Pancreas (tissue), 10 donors: ENCODE measurements at regions not wholly inside any gene's neighbourhood (a gene's known extent, or its start where the extent isn't known, plus 50 kb on each side); places are given as distances from the start of the nearest gene placed in this dataset.

ENCODE experiments used
- ATAC-seq, 4 donors: fragments of 200-7000 bp; cut with Tn5 transposase; one replicate each; pipeline versions ENCODE4 v1.8.0 to v1.9.1; 2020; ENCODE audit warnings: mild to moderate bottlenecking in 4 of 4, moderate library complexity in 4 of 4
- DNase-seq, 6 donors: peaks; one replicate each; pipeline ENCODE4 v3.0.0-alpha.2; 2020
- FAIRE-seq: peaks from 2 replicates; lab custom pipeline; 2012; peaks lifted over from hg19 to GRCh38; lab: Jason Lieb, UNC
- H3K27ac ChIP-seq, 4 donors: fragments of 200-600 bp; sonication (generic); 1 replicate in 3 of 4; 2 replicates in 1 of 4; pipeline versions ENCODE4 v1.5.0 to v1.8.0; 2020
- H3K27me3 ChIP-seq, 4 donors: fragments of 200-600 bp; one replicate each; pipeline ENCODE4 v1.8.0; 2021
- H3K36me3 ChIP-seq, 3 donors: fragments of 200-600 bp; sonication (generic) in 1 of 3; one replicate each; pipeline versions ENCODE4 v1.5.0 to v1.8.0; 2020 to 2021
- H3K4me1 ChIP-seq, 3 donors: fragments of 200-600 bp; one replicate each; pipeline ENCODE4 v1.8.0; 2021
- H3K4me3 ChIP-seq, 4 donors: fragments of 200-600 bp; sonication (generic) in 2 of 4; one replicate each; pipeline versions ENCODE4 v1.5.0 to v1.8.0; 2020 to 2021
- H3K9me3 ChIP-seq, 4 donors: fragments of 200-600 bp; one replicate each; pipeline ENCODE4 v1.8.0; 2021
- WGBS, 2 donors: extraction: QIAGEN DNeasy Blood & Tissue Kit; methylation state at CpG; one replicate each; pipeline ENCODE4 v1.1.7; 2013; 5-methylcytosine and 5-hydroxymethylcytosine counted together
- intact Hi-C, 3 donors: fragments of 100-400 bp; cut with DNase I; formaldehyde crosslinking; loops; one replicate each; pipeline versions ENCODE4 v1.11.1 to v1.14.2; 2022
- TF ChIP-seq, protein P1 (sequence below), 4 donors: fragments of 200-600 bp; sonication (generic) in 3 of 4; IDR thresholded peaks; one replicate each; pipeline versions ENCODE4 v1.5.0 to v1.8.0; 2021; ENCODE audit warnings: antibody characterized with exemption in 4 of 4
- donor health status: healthy with polysubstance abuse.
- donor health status: DM: no; HTN: no; CAD: no; lungs with moderate emphysema.
- donor health status: DM: no; HTN: no; CAD: no.
- donor health status: control.
- donor health status: control.
- donor health status: Bipolar disorder and iron deficiency.
- donor health status: DM: yes; HTN: yes; CAD: no.
- donor health status: DM: no; HTN: no; CAD: no.
- donor health status: DM: no; HTN: no; CAD: no.
- donor health status: DM: yes; HTN: yes; CAD: no.

DNA sequence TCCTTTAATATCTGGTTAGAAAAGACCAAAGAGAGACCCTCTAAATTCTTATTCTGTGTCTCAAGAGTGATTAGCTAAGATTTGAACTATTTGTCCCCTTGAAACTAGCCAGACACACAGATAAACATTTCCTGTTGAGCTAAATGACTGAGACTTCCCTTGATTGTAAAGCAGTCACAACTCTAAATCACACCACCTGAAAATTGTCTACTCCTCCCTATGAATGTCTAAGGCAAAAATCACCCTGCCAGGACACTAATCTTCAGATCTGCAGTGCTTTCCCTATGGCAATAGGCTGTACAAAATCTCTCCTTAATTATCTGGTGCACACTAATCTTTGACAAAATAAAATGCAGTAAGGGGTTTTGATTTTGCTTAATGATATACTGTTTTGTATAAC, 200.5 kb upstream of the GULP1 start:
- H3K4me3 ChIP-seq = no peak overlapping the region
- ATAC-seq (no peak), DNase-seq (no peak), FAIRE-seq (no peak)
- H3K4me1 ChIP-seq = no peaks in the 10 kb centered on the region
- TF ChIP-seq, protein P1, sequence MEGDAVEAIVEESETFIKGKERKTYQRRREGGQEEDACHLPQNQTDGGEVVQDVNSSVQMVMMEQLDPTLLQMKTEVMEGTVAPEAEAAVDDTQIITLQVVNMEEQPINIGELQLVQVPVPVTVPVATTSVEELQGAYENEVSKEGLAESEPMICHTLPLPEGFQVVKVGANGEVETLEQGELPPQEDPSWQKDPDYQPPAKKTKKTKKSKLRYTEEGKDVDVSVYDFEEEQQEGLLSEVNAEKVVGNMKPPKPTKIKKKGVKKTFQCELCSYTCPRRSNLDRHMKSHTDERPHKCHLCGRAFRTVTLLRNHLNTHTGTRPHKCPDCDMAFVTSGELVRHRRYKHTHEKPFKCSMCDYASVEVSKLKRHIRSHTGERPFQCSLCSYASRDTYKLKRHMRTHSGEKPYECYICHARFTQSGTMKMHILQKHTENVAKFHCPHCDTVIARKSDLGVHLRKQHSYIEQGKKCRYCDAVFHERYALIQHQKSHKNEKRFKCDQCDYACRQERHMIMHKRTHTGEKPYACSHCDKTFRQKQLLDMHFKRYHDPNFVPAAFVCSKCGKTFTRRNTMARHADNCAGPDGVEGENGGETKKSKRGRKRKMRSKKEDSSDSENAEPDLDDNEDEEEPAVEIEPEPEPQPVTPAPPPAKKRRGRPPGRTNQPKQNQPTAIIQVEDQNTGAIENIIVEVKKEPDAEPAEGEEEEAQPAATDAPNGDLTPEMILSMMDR (IDR thresholded peaks at IDR 0.05) = no peak
- H3K36me3 ChIP-seq = no peaks in the 10 kb centered on the region
- intact Hi-C loops = no loop called here
- no peak overlapping the region for H3K27ac ChIP-seq
- peaks cover 0 to 3% (median 0%) of the 10 kb centered on the region in 4 donors for H3K9me3 ChIP-seq
- no peaks in the 10 kb centered on the region for H3K27me3 ChIP-seq

DNA sequence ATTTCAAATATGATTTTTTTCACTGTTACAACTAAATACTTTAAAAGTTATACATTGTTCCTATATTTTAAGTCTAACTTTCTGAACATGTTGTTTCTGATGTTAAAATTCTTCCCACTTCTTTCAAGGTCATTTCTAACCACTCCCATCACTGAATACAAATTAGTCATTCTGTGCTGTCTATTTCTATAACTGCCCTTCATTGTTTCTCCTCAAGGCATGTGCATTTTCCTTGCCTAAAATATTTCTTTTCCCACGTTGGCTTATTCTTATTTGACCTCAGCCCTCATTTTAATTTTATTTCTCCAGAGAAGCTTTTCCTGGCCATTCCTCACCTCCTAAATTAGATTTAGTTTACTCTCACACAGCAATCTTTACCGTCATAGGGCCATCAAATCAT, 198.9 kb upstream of the GULP1 start:
- WGBS, 2 donors = 65 to 79% methylated on average over 2 of the region's 2 CpGs
- intact Hi-C loops = no loop called here
- H3K36me3 ChIP-seq = no peaks in the 10 kb centered on the region
- TF ChIP-seq, protein P1 (IDR thresholded peaks at IDR 0.05) = no peak
- no peak for ATAC-seq
- DNase-seq = no peak
- H3K4me3 ChIP-seq = no peak overlapping the region
- no peak for FAIRE-seq
- H3K27me3 ChIP-seq = no peaks in the 10 kb centered on the region
- no peaks in the 10 kb centered on the region for H3K4me1 ChIP-seq
- H3K9me3 ChIP-seq = no peaks in the 10 kb centered on the region
- no peak overlapping the region for H3K27ac ChIP-seq

DNA sequence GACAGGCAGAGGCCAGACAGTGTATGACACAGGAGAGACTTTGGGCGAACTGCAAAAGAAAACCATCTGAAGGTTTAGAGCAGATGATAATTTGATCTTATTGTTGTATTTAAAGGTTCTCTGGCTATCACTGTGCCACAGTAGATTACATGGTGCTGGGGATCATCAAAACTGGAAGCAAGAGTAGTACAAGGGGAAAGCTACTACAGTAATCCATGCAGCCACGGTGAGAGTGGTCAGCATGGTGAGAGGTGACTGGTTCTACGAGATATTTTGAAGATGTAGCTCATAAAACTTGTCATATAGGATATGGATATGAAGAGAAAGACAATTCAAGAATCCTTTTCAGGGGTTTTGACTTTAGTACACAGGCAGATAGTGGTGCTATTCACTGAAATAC, 194.8 kb upstream of the GULP1 start:
- no peak overlapping the region for H3K27ac ChIP-seq
- TF ChIP-seq, protein P1 (IDR thresholded peaks at IDR 0.05) = no peak
- 91 to 98% methylated on average over 3 of the region's 3 CpGs for WGBS, 2 donors
- intact Hi-C loops = no loop called here
- ATAC-seq (no peak), FAIRE-seq (no peak), DNase-seq (no peak)
- no peaks in the 10 kb centered on the region for H3K36me3 ChIP-seq
- H3K27me3 ChIP-seq = no peaks in the 10 kb centered on the region
- no peaks in the 10 kb centered on the region for H3K4me1 ChIP-seq
- no peak overlapping the region for H3K4me3 ChIP-seq
- no peaks in the 10 kb centered on the region for H3K9me3 ChIP-seq

DNA sequence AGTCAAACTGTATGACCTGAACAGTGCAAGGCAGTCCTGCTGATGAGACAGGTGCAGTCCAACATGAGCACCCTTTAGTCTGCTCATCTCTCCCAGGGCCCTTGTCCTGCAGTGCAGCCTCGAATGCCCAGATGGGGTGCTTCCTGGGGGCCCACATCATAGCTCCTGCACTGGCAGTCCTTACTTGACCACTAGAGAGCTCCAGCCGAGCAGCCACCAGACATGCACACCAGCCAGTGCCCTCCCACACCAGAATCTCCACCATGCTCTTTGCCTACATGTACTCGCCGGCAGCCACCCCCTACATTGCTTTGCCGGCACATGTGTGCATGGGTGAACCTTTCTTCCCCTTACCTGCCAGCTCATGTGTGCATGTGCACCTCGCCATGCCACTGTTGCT, 188.8 kb upstream of the GULP1 start:
- Histone ChIP-seq H3K27me3 (no peaks in the 10 kb centered on the region), H3K4me1 (no peaks in the 10 kb centered on the region), H3K9me3 (no peaks in the 10 kb centered on the region), H3K4me3 (no peak overlapping the region), H3K27ac (no peak overlapping the region), H3K36me3 (no peaks in the 10 kb centered on the region)
- 76 to 83% methylated on average over 6 of the region's 6 CpGs for WGBS, 2 donors
- intact Hi-C loops = no loop called here
- ATAC-seq (no peak), FAIRE-seq (no peak), DNase-seq (no peak)
- TF ChIP-seq, protein P1 (IDR thresholded peaks at IDR 0.05) = no peak

DNA sequence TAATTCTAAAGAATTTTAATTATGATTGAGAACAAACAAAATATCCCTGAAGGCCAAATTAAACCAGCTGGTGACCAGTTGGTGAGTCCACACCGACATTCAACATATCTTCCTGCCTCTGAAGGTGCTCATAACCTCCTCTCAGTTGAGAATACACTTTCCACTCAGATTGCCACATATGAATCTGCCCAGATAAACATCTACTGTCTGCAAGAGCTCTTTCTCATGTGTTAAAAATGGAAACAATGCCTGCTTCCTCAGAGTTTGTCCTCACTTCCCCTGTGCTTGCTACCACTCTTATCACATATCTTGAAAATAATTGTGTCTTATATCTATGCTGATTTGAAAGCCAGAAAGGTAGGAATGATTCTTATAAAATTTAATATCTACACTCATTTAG, 177.7 kb upstream of the GULP1 start:
- no peaks in the 10 kb centered on the region for H3K27me3 ChIP-seq
- H3K27ac ChIP-seq = no peak overlapping the region
- intact Hi-C loops = no loop called here
- no peak for FAIRE-seq
- no peak for DNase-seq
- TF ChIP-seq, protein P1 (IDR thresholded peaks at IDR 0.05) = no peak
- ATAC-seq = no peak
- no peak overlapping the region for H3K4me3 ChIP-seq
- H3K36me3 ChIP-seq = no peaks in the 10 kb centered on the region
- H3K9me3 ChIP-seq = no peaks in the 10 kb centered on the region
- no peaks in the 10 kb centered on the region for H3K4me1 ChIP-seq
- WGBS, 2 donors = 32 to 33% methylated on average over 1 of the region's 1 CpG
